HepG2 (cell line): ENCODE measurements at regions not wholly inside any gene's neighbourhood (a gene's known extent, or its start where the extent isn't known, plus 50 kb on each side); places are given as distances from the start of the nearest gene placed in this dataset.

Experiments
- ATAC-seq: fragments of 200-7000 bp; cut with Tn5 transposase; 3 replicates; pipeline ENCODE4 v1.9.1; 2020; ENCODE audit warnings: mild to moderate bottlenecking, moderate library complexity
- BruUV-seq: library from RNA; stranded (reverse); fragments of 400-500 nt; replicated peaks from 2 replicates; lab custom pipeline; 2021; lab: Mats Ljungman, UMichigan
- CTCF ChIA-PET: fragments of 300-600 bp; formaldehyde crosslinking; extraction: SDS; loops from one replicate; lab custom pipeline; 2021; ENCODE audit warnings: low total read pairs, inconsistent platforms, low intra/inter-chr PET ratio; lab: Yijun Ruan, JAX
- POLR2A ChIA-PET: fragments of 350-600 bp; sonication (Branson Sonifier 250); formaldehyde crosslinking; loops from one replicate; lab custom pipeline; 2020; ENCODE audit warnings: antibody characterized with exemption, inconsistent platforms; lab: Yijun Ruan, JAX
- DNase-seq: peaks from one replicate; pipeline ENCODE4 v3.0.0-alpha.2; 2015; ENCODE audit warnings: low spot score
- FAIRE-seq: peaks from 3 replicates; lab custom pipeline; 2011; peaks lifted over from hg19 to GRCh38; lab: Jason Lieb, UNC
- H2AFZ ChIP-seq: one replicate; pipeline ENCODE4 v1.6.1; 2011; ENCODE audit warnings: low read length, inconsistent platforms
- H3K27ac ChIP-seq: fragments of 300-600 bp; 3 replicates; pipeline ENCODE4 v1.8.0; 2011; ENCODE audit warnings: mixed run types, mild to moderate bottlenecking, mixed read lengths, low read length, inconsistent platforms; ENCODE audit not compliant: insufficient read depth; ENCODE audit errors: extremely low read length
- H3K27me3 ChIP-seq, 2 experiments: fragments of 200-600 bp in 1 of 2; 2 replicates in 1 of 2; 3 replicates in 1 of 2; pipeline versions ENCODE4 v1.6.0 to v1.8.0; 2011; ENCODE audit warnings: low read length in 2 of 2, mild to moderate bottlenecking in 2 of 2, moderate library complexity in 2 of 2, inconsistent platforms in 1 of 2; ENCODE audit not compliant: insufficient read depth in 2 of 2, control insufficient read depth in 1 of 2
- H3K36me3 ChIP-seq, 2 experiments: fragments of 200-600 bp in 1 of 2; replicated peaks in 1 of 2; 2 replicates in 1 of 2; 3 replicates in 1 of 2; pipeline versions ENCODE4 v1.5.1 to v1.8.0; 2011; ENCODE audit warnings: low read length in 2 of 2, inconsistent platforms in 1 of 2; ENCODE audit not compliant: insufficient read depth in 2 of 2, control insufficient read depth in 1 of 2
- H3K4me1 ChIP-seq: 2 replicates; pipeline ENCODE4 v1.5.1; 2012; ENCODE audit warnings: low read length, inconsistent platforms; ENCODE audit not compliant: insufficient read depth
- H3K4me2 ChIP-seq: 2 replicates; pipeline ENCODE4 v1.6.0; 2011; ENCODE audit warnings: low read depth, low read length, inconsistent platforms
- H3K4me3 ChIP-seq, 3 experiments: fragments of 200-600 bp in 1 of 3; sonication (generic), shearing (Covaris generic) in 1 of 3; replicated peaks in 1 of 3; 2 replicates each; pipeline ENCODE4 v1.5.1; 2011 to 2016; ENCODE audit warnings: low read length in 3 of 3, inconsistent platforms in 2 of 3, low read depth in 2 of 3, mild to moderate bottlenecking in 2 of 3, control low read depth in 1 of 3, mixed read lengths in 1 of 3; ENCODE audit not compliant: insufficient read depth in 1 of 3
- H3K79me2 ChIP-seq: one replicate; pipeline ENCODE4 v1.6.1; 2011; ENCODE audit warnings: low read length, inconsistent platforms; ENCODE audit not compliant: insufficient read depth
- H3K9ac ChIP-seq: 2 replicates; pipeline ENCODE4 v1.6.0; 2011; ENCODE audit warnings: mild to moderate bottlenecking, low read depth, low read length, inconsistent platforms; ENCODE audit not compliant: insufficient read depth
- H3K9me3 ChIP-seq: 2 replicates; pipeline ENCODE4 v1.5.1; 2012; ENCODE audit warnings: mild to moderate bottlenecking, low read length
- H4K20me1 ChIP-seq: 2 replicates; pipeline ENCODE4 v1.6.0; 2011; ENCODE audit warnings: inconsistent platforms, mild to moderate bottlenecking, low read length, moderate library complexity; ENCODE audit not compliant: insufficient read depth
- BHLHE40 ChIP-seq: IDR thresholded peaks from 2 replicates; pipeline ENCODE4 v1.6.1; 2011; ENCODE audit warnings: low read length, improper control_type of control experiment
- BRD4 ChIP-seq: sonication (generic); formaldehyde crosslinking; IDR thresholded peaks from 2 replicates; pipeline ENCODE4 v1.4.0; 2020; ENCODE audit warnings: missing genetic modification reagents
- CERS6 ChIP-seq: sonication (generic); formaldehyde crosslinking; IDR thresholded peaks from 2 replicates; pipeline ENCODE4 v1.5.0; 2020; ENCODE audit warnings: missing genetic modification reagents
- DRAP1 ChIP-seq: IDR thresholded peaks from 2 replicates; pipeline ENCODE4 v1.6.1; 2016; ENCODE audit warnings: missing genetic modification reagents, missing compliant biosample characterization
- FOSL1 ChIP-seq: sonication (generic); formaldehyde crosslinking; IDR thresholded peaks from 2 replicates; pipeline ENCODE4 v1.9.0; 2021; ENCODE audit warnings: missing genetic modification reagents, borderline replicate concordance
- FOXK2 ChIP-seq: fragments of 450-650 bp; IDR thresholded peaks from 2 replicates; pipeline ENCODE4 v1.6.1; 2016
- KDM3A ChIP-seq: IDR thresholded peaks from 2 replicates; pipeline ENCODE4 v1.6.1; 2018; ENCODE audit warnings: low read depth, missing compliant biosample characterization
- MIXL1 ChIP-seq: IDR thresholded peaks from 2 replicates; pipeline ENCODE4 v1.6.1; 2016
- PAF1 ChIP-seq: IDR thresholded peaks from 2 replicates; pipeline ENCODE4 v1.6.1; 2016; ENCODE audit warnings: missing genetic modification reagents, missing compliant biosample characterization
- POGK ChIP-seq: sonication (generic); formaldehyde crosslinking; conservative IDR thresholded peaks from 2 replicates; pipeline ENCODE4 v1.8.0; 2022; ENCODE audit warnings: mild to moderate bottlenecking, moderate library complexity, missing genetic modification reagents
- SNAI1 ChIP-seq: sonication (generic); formaldehyde crosslinking; IDR thresholded peaks from 2 replicates; pipeline ENCODE4 v1.5.0; 2020; ENCODE audit warnings: mild to moderate bottlenecking, missing genetic modification reagents, borderline replicate concordance
- SP5 ChIP-seq: IDR thresholded peaks from 2 replicates; pipeline ENCODE4 v1.6.1; 2016; ENCODE audit warnings: low read depth, borderline replicate concordance
- U2AF2 ChIP-seq: fragments of 200-400 bp; formaldehyde crosslinking; IDR thresholded peaks from 2 replicates; pipeline ENCODE4 v1.6.1; 2017; ENCODE audit warnings: low read depth, mild to moderate bottlenecking, low read length
- ZBTB7A ChIP-seq: sonication (generic); formaldehyde crosslinking; IDR thresholded peaks from 2 replicates; pipeline ENCODE4 v1.8.0; 2022; ENCODE audit warnings: mild to moderate bottlenecking, missing genetic modification reagents
- ZNF205 ChIP-seq: IDR thresholded peaks from 2 replicates; pipeline ENCODE4 v1.6.1; 2018; ENCODE audit warnings: missing biosample characterization, missing genetic modification reagents
- ZNF276 ChIP-seq: sonication (generic); formaldehyde crosslinking; IDR thresholded peaks from 2 replicates; pipeline ENCODE4 v1.4.0; 2020; ENCODE audit warnings: mild to moderate bottlenecking, low read depth, missing genetic modification reagents
- ZNF547 ChIP-seq: sonication (generic); formaldehyde crosslinking; IDR thresholded peaks from 2 replicates; pipeline ENCODE4 v1.5.1; 2020; ENCODE audit warnings: mild to moderate bottlenecking, missing genetic modification reagents
- ZNF549 ChIP-seq: sonication (generic); formaldehyde crosslinking; IDR thresholded peaks from 2 replicates; pipeline ENCODE4 v1.5.0; 2020; ENCODE audit warnings: missing genetic modification reagents
- ZNF552 ChIP-seq: sonication (generic); formaldehyde crosslinking; IDR thresholded peaks from 2 replicates; pipeline ENCODE4 v1.9.0; 2022; ENCODE audit warnings: missing genetic modification reagents, mild to moderate bottlenecking, borderline replicate concordance
- WGBS: methylation state at CpG from one replicate; pipeline ENCODE4 v1.1.6; 2017; ENCODE audit warnings: low lambda C conversion rate; 5-methylcytosine and 5-hydroxymethylcytosine counted together
- in situ Hi-C: cut with HindIII; loops from 2 replicates; pipeline ENCODE4 v1.10.0; 2017; ENCODE audit warnings: low pct_unique_long_range_greater_than_20kb; ENCODE audit not compliant: extremely low pct_ligation_motif_present
- intact Hi-C: fragments of 100-400 bp; cut with micrococcal nuclease; formaldehyde crosslinking; loops from one replicate; pipeline ENCODE4 v1.10.0; 2022; ENCODE audit not compliant: unreplicated experiment

GRCh38 chr2:74050151-74050550 is 65.4 kb downstream of the TET3 start:
- Histone ChIP-seq H3K9me3 (no peaks in the 10 kb centered on the region), H3K36me3 (peaks cover 17 to 39% of the 10 kb centered on the region in 2 experiments), H3K79me2 (no peaks in the 10 kb centered on the region), H4K20me1 (no peaks in the 10 kb centered on the region), H3K9ac (no peak overlapping the region), H3K4me2 (no peak overlapping the region), H3K27me3 (no peaks in the 10 kb centered on the region), H3K4me3 (no peak overlapping the region), H3K4me1 (no peaks in the 10 kb centered on the region), H3K27ac (no peak overlapping the region), H2AFZ (no peak overlapping the region)
- WGBS = 97% methylated on average over 5 of the region's 5 CpGs
- no peak for TF ChIP-seq SNAI1 (CRISPR knock-in tag)
- TF ChIP-seq SP5 (CRISPR knock-in tag) = no peak
- TF ChIP-seq ZNF276 (CRISPR knock-in tag) = no peak
- TF ChIP-seq BHLHE40 = no peak
- no peak for TF ChIP-seq PAF1 (CRISPR knock-in tag)
- TF ChIP-seq U2AF2 = no peak
- TF ChIP-seq FOSL1 (CRISPR knock-in tag) = no peak
- no peak for TF ChIP-seq FOXK2
- no peak for TF ChIP-seq ZNF549 (CRISPR knock-in tag)
- TF ChIP-seq ZBTB7A (CRISPR knock-in tag) = no peak
- no peak for TF ChIP-seq ZNF205 (CRISPR knock-in tag)
- no peak for TF ChIP-seq KDM3A (CRISPR knock-in tag)
- no peak for TF ChIP-seq POGK
- no peak for TF ChIP-seq ZNF547 (CRISPR knock-in tag)
- no peak for TF ChIP-seq DRAP1
- TF ChIP-seq MIXL1 (CRISPR knock-in tag) = no peak
- no peak for TF ChIP-seq CERS6 (CRISPR knock-in tag)
- TF ChIP-seq BRD4 (CRISPR knock-in tag) = no peak
- TF ChIP-seq ZNF552 (CRISPR knock-in tag) = no peak
- intact Hi-C loops = no loop called here
- in situ Hi-C loops = no loop called here
- no TSS peak for BruUV-seq
- no peak for ATAC-seq
- ChIA-PET POLR2A (no interaction called here), CTCF (no interaction called here)
- DNase-seq = no peak
- no peak for FAIRE-seq
